Esophagus muscularis mucosa (tissue), 4 donors: ENCODE measurements at regions not wholly inside any gene's neighbourhood (a gene's known extent, or its start where the extent isn't known, plus 50 kb on each side); places are given as distances from the start of the nearest gene placed in this dataset.
A peak's percentile ranks its signal among the peaks of the same experiment; 100 is the strongest.

Experiments used
- DNase-seq: peaks from one replicate; pipeline ENCODE4 v3.0.0-alpha.2; 2017; ENCODE audit errors: extremely low spot score
- H3K27ac ChIP-seq, 4 donors: fragments of 200-600 bp; sonication (generic); replicated peaks in 1 of 4; 1 replicate in 3 of 4; 2 replicates in 1 of 4; pipeline ENCODE4 v1.5.1; 2016 to 2019; ENCODE audit warnings: mild to moderate bottlenecking in 1 of 4
- H3K27me3 ChIP-seq, 4 donors: fragments of 200-600 bp; sonication (generic); one replicate each; pipeline versions ENCODE4 v1.5.1 to v1.6.0; 2016 to 2019
- H3K36me3 ChIP-seq, 4 donors: fragments of 200-600 bp; sonication (generic); one replicate each; pipeline ENCODE4 v1.5.1; 2016 to 2019
- H3K4me1 ChIP-seq, 4 donors: fragments of 200-600 bp; sonication (generic); one replicate each; pipeline ENCODE4 v1.5.1; 2016 to 2019
- H3K4me3 ChIP-seq, 4 donors: fragments of 200-600 bp; sonication (generic); 1 replicate in 2 of 4; 2 replicates in 2 of 4; pipeline ENCODE4 v1.5.1; 2016 to 2019; ENCODE audit warnings: mild to moderate bottlenecking in 4 of 4, moderate library complexity in 1 of 4
- H3K9me3 ChIP-seq, 4 donors: fragments of 200-600 bp; sonication (generic); 1 replicate in 3 of 4; 2 replicates in 1 of 4; pipeline ENCODE4 v1.5.1; 2016 to 2019
- CTCF ChIP-seq, 3 experiments: fragments of 200-600 bp in 2 of 3; fragments of 450-650 bp in 1 of 3; sonication (generic) in 2 of 3; IDR thresholded peaks; one replicate each; pipeline ENCODE4 v1.5.1; 2017 to 2019; ENCODE audit warnings: antibody characterized with exemption in 3 of 3, mild to moderate bottlenecking in 2 of 3, moderate library complexity in 1 of 3
- EP300 ChIP-seq: sonication (generic); formaldehyde crosslinking; IDR thresholded peaks from one replicate; pipeline ENCODE4 v1.6.1; 2017; ENCODE audit warnings: antibody characterized with exemption
- POLR2A ChIP-seq: fragments of 450-650 bp; IDR thresholded peaks from one replicate; pipeline ENCODE4 v1.6.1; 2017; ENCODE audit warnings: antibody characterized with exemption, moderate library complexity, mild to moderate bottlenecking, low read depth
- POLR2AphosphoS5 ChIP-seq, 2 donors: sonication (generic); formaldehyde crosslinking; IDR thresholded peaks; one replicate each; pipeline ENCODE4 v1.6.1; 2017; ENCODE audit warnings: antibody characterized with exemption in 2 of 2
- WGBS: methylation state at CpG from one replicate; pipeline ENCODE4 v1.1.5; 2018; 5-methylcytosine and 5-hydroxymethylcytosine counted together
- intact Hi-C: fragments of 100-400 bp; cut with DNase I; formaldehyde crosslinking; loops from one replicate; pipeline ENCODE4 v1.15.1; 2023

- 75% methylated on average over 1 of the region's 1 CpG for WGBS
- Histone ChIP-seq H3K9me3 (no peaks in the 10 kb centered on the region), H3K27me3 (no peaks in the 10 kb centered on the region), H3K27ac (no peak overlapping the region), H3K36me3 (no peaks in the 10 kb centered on the region), H3K4me3 (no peak overlapping the region), H3K4me1 (peaks cover 0 to 26% (median 22%) of the 10 kb centered on the region in 4 donors)
- DNase-seq: no peak
- no peak for TF ChIP-seq POLR2A
- no peak for TF ChIP-seq POLR2AphosphoS5 (IDR thresholded peaks at IDR 0.05)
- no peak for TF ChIP-seq CTCF (IDR thresholded peaks at IDR 0.05)
- no peak for TF ChIP-seq EP300
- intact Hi-C loops: no loop called here
Measured at GRCh38 chr15:35145336-35145735, 60.2 kb upstream of the NANOGP8 start.

- TF ChIP-seq CTCF (IDR thresholded peaks at IDR 0.05) (no peak), EP300 (no peak), POLR2AphosphoS5 (IDR thresholded peaks at IDR 0.05) (no peak), POLR2A (no peak)
- Histone ChIP-seq H3K27ac (peak overlapping the region in 2 of 4 donors; percentile 12 to 22), H3K36me3 (no peaks in the 10 kb centered on the region), H3K9me3 (no peaks in the 10 kb centered on the region), H3K27me3 (no peaks in the 10 kb centered on the region), H3K4me1 (peaks cover 0 to 26% (median 22%) of the 10 kb centered on the region in 4 donors), H3K4me3 (no peak overlapping the region)
- 63% methylated on average over 3 of the region's 3 CpGs for WGBS
- intact Hi-C loops: no loop called here
- no peak for DNase-seq
Measured at GRCh38 chr15:35142578-35142977, 57.5 kb upstream of the NANOGP8 start.

- TF ChIP-seq POLR2AphosphoS5 (IDR thresholded peaks at IDR 0.05) (no peak), EP300 (no peak), CTCF (IDR thresholded peaks at IDR 0.05) (no peak)
- Histone ChIP-seq H3K27ac (peak overlapping the region in 1 of 4 donors; percentile 12), H3K4me1 (peaks cover 0 to 26% (median 22%) of the 10 kb centered on the region in 4 donors), H3K36me3 (no peaks in the 10 kb centered on the region), H3K4me3 (no peak overlapping the region), H3K9me3 (no peaks in the 10 kb centered on the region), H3K27me3 (no peaks in the 10 kb centered on the region)
- intact Hi-C loops: no loop called here
- no peak for DNase-seq
Measured at GRCh38 chr15:35141743-35142471, 56.8 kb upstream of the NANOGP8 start.

- peaks cover 0 to 25% (median 18%) of the 10 kb centered on the region in 4 donors for H3K4me1 ChIP-seq
- H3K9me3 ChIP-seq: no peaks in the 10 kb centered on the region
- 85% methylated on average over 6 of the region's 6 CpGs for WGBS
- H3K4me3 ChIP-seq: no peak overlapping the region
- H3K27ac ChIP-seq: no peak overlapping the region
- no peaks in the 10 kb centered on the region for H3K36me3 ChIP-seq
- DNase-seq: no peak
- no peaks in the 10 kb centered on the region for H3K27me3 ChIP-seq
- TF ChIP-seq POLR2A (no peak), CTCF (IDR thresholded peaks at IDR 0.05) (no peak), EP300 (no peak)
- intact Hi-C loops: no loop called here
Measured at GRCh38 chr15:35139822-35140221, 54.7 kb upstream of the NANOGP8 start.

GRCh38 chr15:35137190-35137574 lies 52.1 kb upstream of the NANOGP8 start:
- no peaks in the 10 kb centered on the region for H3K36me3 ChIP-seq
- intact Hi-C loops: no loop called here
- no peak overlapping the region for H3K4me3 ChIP-seq
- H3K27me3 ChIP-seq: no peaks in the 10 kb centered on the region
- no peak overlapping the region for H3K27ac ChIP-seq
- DNase-seq: no peak
- peaks cover 0 to 12% (median 8%) of the 10 kb centered on the region in 4 donors for H3K4me1 ChIP-seq
- TF ChIP-seq POLR2AphosphoS5 (IDR thresholded peaks at IDR 0.05) (no peak), CTCF (IDR thresholded peaks at IDR 0.05) (no peak), EP300 (no peak), POLR2A (no peak)
- no peaks in the 10 kb centered on the region for H3K9me3 ChIP-seq
